ENCODE measurements at regions not wholly inside any gene's neighbourhood (a gene's known extent, or its start where the extent isn't known, plus 50 kb on each side); places are given as distances from the start of the nearest gene placed in this dataset.

DNA sequence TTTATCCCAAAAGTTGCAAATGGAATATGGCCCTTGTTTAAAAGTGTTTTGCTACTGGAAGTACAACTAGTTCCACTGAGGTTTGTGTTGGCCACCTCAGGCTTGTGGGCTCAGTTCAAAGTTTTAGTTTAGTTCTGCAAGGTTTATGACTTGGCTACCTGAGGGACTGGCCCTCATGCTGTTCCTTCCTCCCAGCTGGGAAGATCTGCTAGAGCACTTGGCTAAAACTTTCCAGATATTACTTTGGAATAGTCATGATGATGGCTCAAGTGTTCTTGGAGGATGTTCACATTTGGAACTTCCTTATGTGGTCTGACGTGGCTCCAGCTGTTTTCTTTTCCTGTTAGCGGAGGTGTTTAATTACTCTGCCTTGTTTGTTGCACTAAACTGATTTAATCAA lies 110.2 kb upstream of the IVNS1ABP start:
- no peak for DNase-seq

DNA sequence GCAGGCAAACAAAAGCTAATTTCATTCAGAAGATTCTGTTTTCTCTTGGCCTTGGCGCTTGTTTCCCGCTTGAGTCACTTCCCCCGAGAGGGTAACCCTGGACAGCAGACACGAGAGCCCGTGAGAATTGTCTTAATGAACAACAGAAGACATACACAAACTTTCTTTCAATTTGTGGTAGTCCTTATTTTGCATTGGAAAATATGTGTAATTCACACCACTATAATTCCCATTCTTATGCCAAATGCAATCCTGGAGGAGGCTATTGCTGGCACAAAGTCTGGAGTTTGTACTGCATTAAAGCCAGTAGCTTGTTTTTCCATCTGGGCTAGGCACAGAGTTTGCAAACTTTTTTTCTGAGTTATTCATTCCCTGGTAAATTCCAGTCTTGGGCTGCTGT lies 109.8 kb upstream of the IVNS1ABP start:
- no peak for DNase-seq

DNA sequence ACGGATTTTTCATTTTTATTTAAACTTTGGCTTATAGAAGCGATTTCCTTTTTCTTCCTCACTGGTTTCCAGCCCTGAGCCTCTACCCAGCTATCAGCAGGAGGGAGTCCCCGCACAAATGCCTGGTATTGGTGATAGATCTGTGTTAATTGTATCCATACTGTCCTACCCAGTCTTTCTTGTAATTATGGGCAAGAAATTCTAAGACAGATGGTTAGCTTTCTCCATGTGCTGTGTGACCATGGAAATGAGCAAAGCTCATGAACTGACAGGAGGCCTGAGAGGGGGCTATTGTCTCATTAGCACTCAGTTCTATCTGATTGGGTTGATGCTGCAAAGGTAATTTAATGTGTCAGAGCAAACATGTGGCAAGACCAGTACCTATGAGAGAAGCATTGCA lies 108.1 kb upstream of the IVNS1ABP start:
- no peak for DNase-seq

DNA sequence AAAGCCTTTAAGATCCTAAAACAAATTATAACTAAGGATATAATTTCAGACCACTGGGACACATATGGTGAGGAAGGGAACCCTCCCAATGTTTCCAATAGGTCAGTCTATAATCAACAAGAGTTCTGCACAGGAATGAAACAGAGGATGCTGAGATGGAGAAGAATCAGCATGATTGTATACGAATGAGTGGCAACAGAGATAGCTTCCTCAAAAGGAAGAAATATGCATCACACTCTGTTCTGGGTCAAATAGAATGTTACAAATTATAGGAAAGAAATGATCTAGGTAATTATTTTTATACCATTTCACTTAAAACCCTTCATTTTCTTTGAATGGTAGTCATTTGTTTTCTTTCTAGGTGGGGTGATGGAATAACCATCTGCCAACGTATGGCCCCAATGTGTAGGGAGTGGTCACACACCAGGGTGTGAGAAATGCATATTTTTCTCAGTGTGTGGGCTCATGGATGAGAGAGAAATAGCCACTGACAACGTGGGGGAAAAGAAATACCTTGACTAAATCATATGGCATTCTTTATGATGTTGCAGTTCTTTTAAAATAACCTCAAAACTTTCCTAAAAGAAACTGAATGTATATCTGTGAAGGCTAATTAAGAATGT lies 104.6 kb upstream of the IVNS1ABP start:
- DNase-seq, result no peak

DNA sequence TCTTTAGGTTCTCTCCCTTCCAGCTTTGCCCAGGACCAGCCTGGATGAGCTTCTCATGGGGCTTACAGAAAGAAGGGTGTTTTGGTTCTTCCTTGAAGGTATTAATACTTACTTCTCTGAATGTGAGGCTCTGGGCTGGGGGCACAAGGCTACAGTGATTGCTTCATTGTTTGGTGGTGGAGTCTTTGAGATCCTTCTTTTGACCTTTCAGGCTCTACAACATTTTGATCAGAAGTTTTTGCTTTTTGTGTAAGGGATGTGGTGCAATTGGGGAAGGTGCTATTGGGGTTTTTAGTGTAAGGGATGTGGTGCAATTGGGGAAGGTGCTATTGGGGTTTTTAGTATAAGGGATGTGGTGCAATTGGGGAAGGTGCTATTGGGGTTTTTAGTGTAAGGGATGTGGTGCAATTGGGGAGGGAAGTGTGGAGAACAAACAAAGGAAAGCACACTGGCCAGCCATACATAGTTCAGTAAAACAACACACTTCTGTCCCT lies 103.6 kb upstream of the IVNS1ABP start:
- no peak for DNase-seq

DNA sequence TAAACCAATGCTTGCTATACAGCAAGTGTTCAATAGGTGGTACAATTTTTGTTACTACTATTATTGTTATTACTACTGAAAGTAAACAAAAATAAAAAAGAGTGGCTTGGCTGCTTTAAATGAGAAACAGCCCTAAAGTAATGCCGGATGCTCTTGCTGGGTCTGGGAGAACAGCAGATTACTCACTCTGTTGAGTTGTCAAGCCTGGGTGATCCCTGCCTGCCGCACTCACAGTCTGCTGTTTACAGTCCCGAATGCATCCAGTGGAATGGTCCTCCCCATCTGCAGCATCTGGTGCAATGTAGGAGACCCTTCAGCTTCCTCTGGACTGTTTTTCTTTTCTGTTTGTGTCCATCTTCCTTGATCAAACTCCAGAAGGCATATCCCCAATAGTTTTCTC lies 102.7 kb upstream of the IVNS1ABP start:
- DNase-seq, result no peak

DNA sequence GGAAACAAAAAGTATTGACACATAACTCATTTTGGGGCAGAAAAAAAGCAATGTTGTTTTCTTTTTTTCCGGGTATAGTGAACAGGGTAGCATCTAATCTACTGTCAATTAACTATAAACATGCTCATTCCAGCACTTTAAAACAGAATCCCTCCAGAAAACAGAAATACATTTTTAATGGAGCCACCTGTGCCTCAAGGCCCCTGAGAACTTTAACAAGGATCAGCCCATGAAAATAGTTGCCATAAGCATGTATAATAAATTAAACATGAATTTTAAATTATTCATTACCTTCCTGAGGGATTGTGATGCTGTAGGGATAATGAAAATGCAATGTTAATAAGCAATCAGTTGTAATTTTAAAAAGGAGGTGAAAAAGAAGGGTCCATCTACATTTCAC lies 101.4 kb upstream of the IVNS1ABP start:
- DNase-seq, result no peak

DNA sequence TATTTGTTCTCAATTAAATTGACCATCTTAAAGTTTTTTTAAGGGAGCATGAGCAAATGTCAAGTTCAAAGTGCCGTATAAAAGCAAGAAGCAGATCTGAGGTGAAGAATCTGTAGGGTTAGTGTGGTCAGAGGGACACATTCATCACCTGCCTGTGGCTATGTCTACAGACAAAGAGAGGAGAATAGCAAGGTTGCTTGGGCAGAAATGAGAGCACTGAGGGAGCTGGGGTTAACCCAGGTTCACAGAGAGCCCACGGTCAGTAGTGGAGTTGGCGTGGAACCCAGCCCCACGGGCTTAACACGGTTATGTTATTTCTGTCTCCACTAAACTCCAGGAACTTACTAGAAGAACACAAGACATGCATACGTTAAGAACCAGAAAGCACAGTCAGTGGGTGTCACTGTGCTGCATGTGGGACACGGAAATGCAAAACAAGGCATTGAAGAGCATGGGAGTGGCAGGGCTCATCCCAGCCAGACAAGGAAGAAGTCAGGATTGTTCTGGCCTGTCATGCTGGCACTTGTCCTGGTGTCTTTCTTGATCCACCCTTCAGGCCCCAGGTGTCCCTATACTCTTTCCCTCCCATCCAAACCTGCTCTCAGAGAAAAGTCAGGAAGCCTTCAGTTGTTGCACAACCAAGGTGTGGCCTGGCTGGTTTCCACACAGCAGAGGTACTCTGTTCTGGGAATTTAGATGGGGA lies 95.5 kb upstream of the IVNS1ABP start:
- no peak for DNase-seq

DNA sequence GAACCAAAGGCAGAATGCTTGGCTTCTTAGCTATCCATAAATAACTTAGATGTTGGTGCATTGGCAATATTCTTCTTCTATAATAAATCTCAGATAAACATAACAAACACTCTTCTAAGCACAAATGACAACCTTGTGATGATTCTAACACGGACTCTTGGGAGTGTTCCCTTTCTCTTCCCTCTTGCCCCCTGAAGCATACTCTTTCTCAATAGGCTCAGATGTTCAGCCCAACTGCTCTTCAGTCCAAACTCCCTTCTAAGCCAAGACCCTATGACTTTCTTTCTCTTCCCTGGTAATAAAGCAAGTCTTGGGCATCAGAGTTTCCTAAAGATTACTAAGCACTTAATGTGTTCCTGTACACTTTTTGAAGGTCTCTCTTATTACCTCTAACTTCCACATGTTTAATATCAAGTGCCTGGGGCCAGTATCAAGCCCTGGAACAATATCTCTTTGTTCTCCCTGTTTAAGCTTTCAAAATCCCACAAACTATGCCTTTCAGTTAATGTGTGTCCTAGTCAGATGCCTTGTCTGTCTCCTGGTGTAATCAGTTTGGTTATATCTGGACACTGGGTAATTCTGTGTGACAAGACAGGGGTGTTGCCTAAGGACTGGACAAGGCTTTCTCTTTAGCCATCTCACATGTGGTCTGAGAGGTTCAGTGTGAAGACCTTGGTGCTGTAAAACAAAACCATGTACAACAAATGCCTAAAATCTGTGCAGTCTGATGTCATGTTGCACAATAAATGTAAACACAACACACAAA lies 92.9 kb upstream of the IVNS1ABP start:
- DNase-seq, result no peak

DNA sequence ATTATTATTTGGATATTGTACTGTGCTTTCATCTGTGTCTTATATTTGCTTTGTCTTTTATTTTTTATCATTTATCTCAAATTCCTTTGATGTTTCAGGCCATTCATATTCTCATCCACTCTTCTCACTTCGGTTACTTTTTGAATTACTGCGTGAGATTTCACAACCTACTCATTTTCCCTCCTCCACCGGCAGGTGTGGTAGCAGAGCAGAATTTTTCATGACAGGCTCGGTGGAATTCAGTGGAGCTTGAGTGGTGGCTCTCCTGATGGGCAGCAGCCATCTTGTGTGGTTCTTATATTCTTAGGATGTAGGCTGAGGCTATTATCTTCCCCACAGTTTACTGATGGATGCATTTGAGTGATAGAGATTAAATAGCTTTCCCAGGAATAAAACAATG lies 92.3 kb upstream of the IVNS1ABP start:
- DNase-seq, result no peak

DNA sequence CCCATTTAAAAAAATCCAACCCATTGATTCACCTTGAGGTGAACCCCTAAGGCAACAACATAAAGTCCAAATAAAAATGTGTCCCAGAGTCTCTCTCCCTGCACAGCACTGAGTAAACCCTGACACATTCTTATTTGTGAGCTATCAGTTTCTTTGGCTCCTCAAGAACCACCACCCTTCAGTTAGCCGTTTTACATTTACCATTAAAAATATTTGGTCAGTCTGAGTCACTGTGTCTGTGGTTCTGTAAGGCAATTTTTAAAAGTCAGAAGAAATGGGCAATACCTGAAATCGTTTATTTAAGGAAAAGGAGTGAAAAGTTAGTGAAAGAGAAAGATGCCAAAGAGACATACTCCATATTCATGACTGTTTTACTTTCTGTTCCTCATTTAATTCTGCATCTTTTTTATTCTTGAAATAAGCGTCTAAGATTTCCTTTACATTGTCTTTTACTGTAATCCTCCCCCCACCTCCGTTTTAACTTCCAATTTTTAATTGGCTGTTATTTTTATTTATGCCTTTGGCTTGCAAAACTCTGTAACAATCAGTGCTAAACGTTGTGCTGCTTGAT lies 91.7 kb upstream of the IVNS1ABP start:
- DNase-seq, result no peak

DNA sequence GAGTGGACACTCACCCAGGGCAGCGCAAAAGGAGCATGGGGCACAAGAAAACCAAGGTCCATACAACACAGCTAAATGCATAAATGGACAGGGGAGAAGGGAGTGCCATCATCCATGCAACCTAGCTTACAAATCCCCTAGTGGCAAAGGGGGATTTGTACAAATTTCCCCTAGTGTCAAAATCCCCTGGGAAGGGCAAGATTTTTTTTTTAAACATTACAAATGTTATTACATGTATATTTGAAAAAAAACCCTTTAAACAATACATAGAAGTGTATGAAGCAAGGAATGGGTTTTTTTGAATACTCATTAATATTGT lies 89.6 kb upstream of the IVNS1ABP start:
- DNase-seq, result no peak

DNA sequence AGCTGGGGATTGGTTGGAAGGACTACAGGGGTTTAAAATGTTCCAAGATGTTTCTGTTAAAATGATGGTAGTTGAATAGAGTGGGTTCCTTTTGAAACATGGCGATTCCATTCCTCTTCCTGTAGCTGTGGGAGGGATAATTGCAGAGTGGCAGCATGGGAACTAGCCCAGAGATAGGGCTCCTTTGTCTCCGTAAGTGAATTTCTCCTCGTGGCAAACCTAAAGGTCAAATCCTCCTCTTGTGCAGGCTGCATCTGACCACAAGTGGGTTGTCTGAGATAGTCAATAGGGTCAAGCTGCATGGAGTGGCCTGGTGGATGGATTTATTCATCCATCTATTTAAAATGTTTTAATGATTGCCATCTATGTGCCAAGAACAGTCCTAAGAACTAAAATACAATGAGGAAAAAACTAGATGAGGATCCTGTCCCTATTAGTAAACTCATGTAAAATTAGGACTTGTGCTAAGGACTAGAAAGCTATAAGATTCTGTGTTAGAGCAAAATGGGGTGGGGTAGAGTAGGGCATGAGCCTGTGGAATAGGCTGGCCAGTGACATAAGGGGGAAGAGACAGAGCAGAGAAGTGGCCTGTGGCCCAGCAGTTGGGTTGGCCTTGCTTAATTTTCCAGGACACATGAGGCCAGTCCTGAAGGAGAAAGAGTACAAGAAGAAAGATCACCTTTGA lies 89.1 kb upstream of the IVNS1ABP start:
- no peak for DNase-seq

DNA sequence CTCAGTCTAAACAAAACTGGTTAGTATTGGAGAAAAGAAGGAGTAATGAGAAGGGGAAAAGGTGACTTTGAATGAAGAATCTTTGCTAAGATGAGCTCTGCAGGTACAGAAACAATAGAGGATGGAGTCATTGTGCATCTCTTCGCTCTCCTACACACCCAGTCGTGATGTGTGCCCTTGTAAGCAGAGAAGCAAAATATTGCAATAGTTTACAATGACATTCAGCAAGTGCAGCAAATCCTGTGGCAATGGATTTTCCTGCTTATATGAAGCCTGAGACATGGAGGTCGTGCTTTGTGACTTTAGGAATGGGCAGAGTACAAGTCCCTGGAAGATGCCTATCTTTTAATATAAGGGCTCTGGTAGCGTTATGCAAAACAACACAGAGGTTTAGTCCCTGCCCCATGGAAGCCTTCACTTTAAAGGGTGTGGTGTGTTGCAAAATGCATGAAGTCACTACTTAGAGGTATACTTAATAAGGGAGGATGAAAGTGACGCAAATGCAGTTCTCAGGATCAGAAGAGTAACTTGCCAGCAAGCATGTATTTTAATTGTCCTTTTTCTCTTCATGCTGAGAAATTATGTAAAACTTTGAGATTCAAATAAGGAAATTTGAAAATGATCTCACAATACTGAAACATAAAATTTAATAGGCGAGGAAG lies 88.0 kb upstream of the IVNS1ABP start:
- no peak for DNase-seq

DNA sequence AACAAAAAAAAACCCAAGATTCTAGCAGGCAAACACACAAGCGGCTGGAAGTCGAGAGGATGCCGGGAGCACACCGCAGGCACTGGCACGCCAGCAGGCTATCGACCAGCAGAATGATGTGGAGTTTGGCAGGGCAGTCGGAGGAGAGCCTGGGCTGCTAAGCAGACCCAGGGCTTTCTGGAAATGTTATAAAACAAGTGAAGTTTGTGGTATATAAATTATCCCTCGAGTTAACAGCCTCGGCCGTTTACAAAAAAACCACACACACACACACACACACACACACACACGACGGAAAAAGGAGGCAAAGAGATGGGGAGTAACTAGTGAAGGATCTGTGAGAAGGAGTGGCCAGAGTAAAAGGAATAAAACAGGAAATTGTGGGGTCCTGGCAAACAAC lies 87.2 kb upstream of the IVNS1ABP start:
- no peak for DNase-seq

DNA sequence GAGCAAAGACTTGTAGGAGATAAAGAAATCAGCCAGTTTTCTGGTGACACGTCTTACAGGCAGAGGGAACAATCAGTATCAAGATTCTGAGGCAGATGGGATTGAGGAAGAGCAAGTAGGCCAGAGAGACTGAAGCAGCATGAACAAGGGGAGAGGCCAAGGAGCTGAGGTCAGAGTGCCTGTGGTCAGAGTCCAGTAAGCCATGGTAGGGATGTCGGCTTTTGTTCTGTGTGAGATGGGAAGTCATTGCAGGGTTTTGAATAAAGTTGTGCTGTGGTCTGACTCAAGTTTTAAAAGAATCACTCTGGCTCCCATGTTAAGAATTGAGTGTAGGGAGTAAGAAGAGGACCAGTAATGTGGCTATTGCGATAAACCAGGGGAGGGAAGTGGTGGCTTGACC lies 85.9 kb upstream of the IVNS1ABP start:
- no peak for DNase-seq

DNA sequence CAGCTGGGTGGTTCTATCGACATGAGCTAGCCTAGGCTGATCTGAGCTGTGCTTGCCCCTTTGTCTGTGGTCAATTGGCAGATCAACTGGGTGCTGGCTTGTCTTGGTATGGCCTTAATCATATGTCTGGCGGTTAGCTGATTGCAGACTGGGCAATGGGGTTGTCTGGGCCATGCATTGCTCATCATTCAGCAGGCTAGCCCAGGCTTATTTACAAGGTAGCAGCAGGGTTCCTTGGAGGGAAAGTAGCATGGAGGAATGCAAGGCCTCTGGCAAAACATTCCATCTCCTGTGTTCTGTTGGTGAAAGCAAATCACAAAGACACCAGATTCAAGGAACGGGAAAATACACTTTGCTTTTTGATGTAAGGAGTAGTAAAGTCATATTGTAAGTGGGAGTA lies 84.0 kb upstream of the IVNS1ABP start:
- DNase-seq, result no peak

DNA sequence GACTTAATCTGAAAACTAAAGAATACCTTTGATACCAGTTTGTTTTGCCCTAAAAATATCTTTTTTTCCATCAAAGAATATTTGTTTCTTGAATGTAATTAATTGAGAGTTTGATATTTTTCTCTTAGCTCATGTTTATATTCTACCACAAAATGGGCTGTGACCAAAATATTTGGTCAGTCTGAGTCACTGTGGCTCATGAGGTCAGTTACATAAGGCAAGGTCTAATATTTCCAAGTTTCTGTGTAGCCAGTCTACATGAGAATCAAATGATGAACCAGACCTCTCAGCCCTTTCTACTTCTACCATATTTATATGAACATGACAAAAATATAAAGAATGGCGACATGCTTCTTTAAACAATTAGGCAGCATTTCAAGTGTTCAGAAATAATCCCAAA lies 83.0 kb upstream of the IVNS1ABP start:
- DNase-seq, result no peak

DNA sequence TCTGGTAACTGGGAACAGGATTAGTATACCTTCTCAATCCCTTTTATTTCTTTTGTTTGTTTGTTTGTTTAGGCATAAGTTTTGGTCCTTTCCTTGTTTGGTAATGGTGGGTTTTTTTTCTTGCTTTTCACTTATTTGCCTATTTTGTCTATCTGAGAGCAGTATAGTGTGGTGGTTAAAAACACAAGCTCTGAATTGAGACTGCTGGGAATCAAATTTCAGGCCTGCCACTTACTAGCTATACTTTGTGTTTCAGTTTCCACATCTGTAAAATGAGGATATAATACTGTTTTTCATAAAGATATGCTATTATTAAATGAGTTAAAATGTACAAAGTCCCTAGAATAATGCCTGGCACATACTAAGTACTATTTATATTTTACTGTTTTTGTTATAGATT lies 81.6 kb upstream of the IVNS1ABP start:
- DNase-seq, result no peak

DNA sequence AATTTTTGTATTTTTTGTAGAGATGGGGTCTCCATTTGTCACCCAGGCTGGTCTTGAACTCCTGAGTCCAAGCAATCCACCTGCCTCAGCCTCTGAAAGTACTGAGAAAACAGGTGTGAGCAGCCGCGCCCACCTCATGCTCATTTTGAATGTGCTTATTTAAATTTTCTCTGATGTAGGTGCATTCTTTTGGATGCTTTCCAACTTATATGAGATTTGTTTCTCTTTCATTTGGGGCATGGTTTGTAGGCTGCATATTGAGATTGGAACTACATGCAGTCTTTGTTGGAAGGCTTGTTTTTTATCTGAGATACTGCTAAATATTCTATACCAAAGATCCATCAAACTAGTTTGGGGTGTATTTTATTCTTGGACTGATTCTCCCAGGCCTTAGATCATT lies 81.0 kb upstream of the IVNS1ABP start:
- no peak for DNase-seq

DNA sequence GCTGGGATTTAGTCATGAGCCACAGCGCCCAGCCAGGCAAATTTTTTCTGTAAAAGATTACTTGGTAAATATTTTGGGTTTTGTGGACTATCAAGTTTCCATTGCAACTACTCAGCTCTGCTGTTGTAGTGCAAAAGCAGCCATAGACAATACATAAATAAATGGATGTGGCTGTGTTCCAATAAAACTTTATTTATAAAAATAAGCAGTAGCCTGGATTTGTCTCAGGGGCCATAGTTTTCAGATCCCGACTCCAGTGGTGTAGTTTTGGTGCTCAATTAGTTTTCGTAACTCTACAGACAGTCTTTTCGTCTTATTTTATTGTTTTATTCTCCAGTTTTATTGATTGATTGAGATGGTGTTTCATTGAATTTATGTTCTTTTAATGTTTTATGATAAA lies 80.1 kb upstream of the IVNS1ABP start:
- no peak for DNase-seq

DNA sequence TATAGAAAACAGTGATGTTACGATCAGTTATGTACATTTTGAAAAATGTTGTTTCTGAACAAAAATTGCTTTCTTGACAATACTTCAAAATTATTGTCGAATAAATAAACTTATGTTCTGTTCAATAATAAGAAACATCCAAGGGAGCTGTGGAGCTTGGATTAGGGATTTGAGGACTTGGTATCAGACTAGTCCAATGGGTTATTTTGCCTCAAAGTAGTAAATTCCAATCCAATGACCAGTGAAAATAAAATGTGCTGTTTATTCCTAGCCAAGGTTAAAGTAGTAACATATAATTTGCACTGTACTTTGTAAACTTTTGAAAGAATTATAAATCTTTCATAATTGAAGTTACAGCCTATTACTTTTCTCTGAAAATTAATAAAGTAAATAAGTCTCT lies 79.1 kb upstream of the IVNS1ABP start:
- DNase-seq, result no peak

DNA sequence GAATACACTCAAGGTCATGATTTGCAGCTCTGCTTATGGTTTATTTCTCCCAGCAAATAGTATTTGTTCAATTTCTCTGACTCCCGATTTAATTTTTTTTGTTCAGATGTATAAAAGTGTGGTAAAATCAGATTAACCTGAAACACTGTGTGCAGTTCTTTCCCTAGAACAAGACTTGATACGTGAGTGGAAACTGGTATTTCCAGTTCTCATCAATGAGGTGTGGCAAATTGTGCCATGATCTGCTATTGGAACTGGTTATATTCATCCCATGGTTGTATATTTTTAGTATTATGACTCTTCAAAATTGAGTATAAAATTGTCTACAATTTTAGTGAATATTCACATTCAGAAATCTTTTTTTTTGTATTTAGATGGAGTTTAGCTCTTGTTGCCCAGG lies 76.8 kb upstream of the IVNS1ABP start:
- no peak for DNase-seq

All from activated CD4-positive, alpha-beta T cell treated with anti-CD3 and anti-CD28 coated beads for 1 hour (primary cell).